CD4-positive, alpha-beta T cell treated with Interferon gamma for 1 hour (primary cell): ENCODE measurements at regions not wholly inside any gene's neighbourhood (a gene's known extent, or its start where the extent isn't known, plus 50 kb on each side); places are given as distances from the start of the nearest gene placed in this dataset.
"Not testable (repeated sequence)": the region's sequence is repeated elsewhere in the genome, so short reads cannot be mapped to it uniquely, and the experiment has no call there.

Experiments
- DNase-seq: peaks from one replicate; pipeline ENCODE4 v3.0.0-alpha.2; 2020

GRCh38 chr5:62046191-62046590, 259.8 kb upstream of the KIF2A start:
- DNase-seq: no peak

- no peak for DNase-seq
Measured at GRCh38 chr5:62051747-62052146, 254.3 kb upstream of the KIF2A start.

- no peak for DNase-seq
Measured at GRCh38 chr5:62059960-62060359, 246.0 kb upstream of the KIF2A start.

- no peak for DNase-seq
Measured at GRCh38 chr5:62065050-62065449, 241.0 kb upstream of the KIF2A start.

- no peak for DNase-seq
Measured at GRCh38 chr5:62066761-62067277, 239.2 kb upstream of the KIF2A start.

- no peak for DNase-seq
Measured at GRCh38 chr5:62068554-62068953, 237.5 kb upstream of the KIF2A start.

- no peak for DNase-seq
Measured at GRCh38 chr5:62077387-62077786, 228.6 kb upstream of the KIF2A start.

- DNase-seq: no peak
Measured at GRCh38 chr5:62077823-62078550, 228.0 kb upstream of the KIF2A start.

GRCh38 chr5:62082370-62082801, 223.6 kb upstream of the KIF2A start:
- DNase-seq: no peak

GRCh38 chr5:62083247-62083646, 222.8 kb upstream of the KIF2A start:
- no peak for DNase-seq

GRCh38 chr5:62083661-62084060, 222.3 kb upstream of the KIF2A start:
- no peak for DNase-seq

- DNase-seq: no peak
Measured at GRCh38 chr5:62084391-62084790, 221.6 kb upstream of the KIF2A start.

GRCh38 chr5:62090953-62091352, 215.1 kb upstream of the KIF2A start:
- DNase-seq: no peak

- no peak for DNase-seq
Measured at GRCh38 chr5:62093411-62093810, 212.6 kb upstream of the KIF2A start.

GRCh38 chr5:62093976-62094375, 212.0 kb upstream of the KIF2A start:
- no peak for DNase-seq

GRCh38 chr5:62097361-62097760, 208.6 kb upstream of the KIF2A start:
- no peak for DNase-seq

GRCh38 chr5:62100201-62100600, 205.8 kb upstream of the KIF2A start:
- DNase-seq: no peak

- DNase-seq: not testable (repeated sequence)
Measured at GRCh38 chr5:62103863-62104262, 202.1 kb upstream of the KIF2A start.

GRCh38 chr5:62111428-62111827, 194.6 kb upstream of the KIF2A start:
- no peak for DNase-seq

GRCh38 chr5:62112689-62113228, 193.2 kb upstream of the KIF2A start:
- DNase-seq: no peak

- no peak for DNase-seq
Measured at GRCh38 chr5:62115014-62115413, 191.0 kb upstream of the KIF2A start.

- DNase-seq: no peak
Measured at GRCh38 chr5:62124266-62124665, 181.7 kb upstream of the KIF2A start.

- DNase-seq: no peak
Measured at GRCh38 chr5:62126090-62126489, 179.9 kb upstream of the KIF2A start.

- no peak for DNase-seq
Measured at GRCh38 chr5:62127098-62127736, 178.8 kb upstream of the KIF2A start.
